H1 (cell line): ENCODE measurements at regions not wholly inside any gene's neighbourhood (a gene's known extent, or its start where the extent isn't known, plus 50 kb on each side); places are given as distances from the start of the nearest gene placed in this dataset.

Experiments
- ATF2 ChIP-seq: IDR thresholded peaks from 2 replicates; pipeline ENCODE4 v1.6.1; 2012; ENCODE audit warnings: low read length, inconsistent platforms
- CTBP2 ChIP-seq: IDR thresholded peaks from 2 replicates; pipeline ENCODE4 v1.7.0; 2011; ENCODE audit warnings: borderline replicate concordance, mild to moderate bottlenecking, moderate library complexity, mixed read lengths, low read length; ENCODE audit not compliant: insufficient read depth, insufficient read length
- KDM4A ChIP-seq: IDR thresholded peaks from one replicate; pipeline ENCODE4 v1.7.1; 2012; ENCODE audit warnings: low read depth, mild to moderate bottlenecking, moderate library complexity, low read length, inconsistent platforms; ENCODE audit not compliant: severe bottlenecking
- PHF8 ChIP-seq: fragments of 200-600 bp; sonication (generic); conservative IDR thresholded peaks from 2 replicates; pipeline ENCODE4 v1.7.1; 2012; ENCODE audit warnings: low read depth, mild to moderate bottlenecking, inconsistent platforms, low read length, moderate library complexity
- RFX5 ChIP-seq: IDR thresholded peaks from 2 replicates; pipeline ENCODE4 v1.6.1; 2011; ENCODE audit warnings: low read depth, low read length, improper control_type of control experiment, borderline replicate concordance
- TF ChIP-seq, protein P1 (sequence below): IDR thresholded peaks from 2 replicates; pipeline ENCODE4 v1.6.1; 2011; ENCODE audit warnings: low read length, improper control_type of control experiment

GRCh38 chr9:23887781-23888180, 61.7 kb upstream of the ELAVL2 start (continued):
- TF ChIP-seq, protein P1, sequence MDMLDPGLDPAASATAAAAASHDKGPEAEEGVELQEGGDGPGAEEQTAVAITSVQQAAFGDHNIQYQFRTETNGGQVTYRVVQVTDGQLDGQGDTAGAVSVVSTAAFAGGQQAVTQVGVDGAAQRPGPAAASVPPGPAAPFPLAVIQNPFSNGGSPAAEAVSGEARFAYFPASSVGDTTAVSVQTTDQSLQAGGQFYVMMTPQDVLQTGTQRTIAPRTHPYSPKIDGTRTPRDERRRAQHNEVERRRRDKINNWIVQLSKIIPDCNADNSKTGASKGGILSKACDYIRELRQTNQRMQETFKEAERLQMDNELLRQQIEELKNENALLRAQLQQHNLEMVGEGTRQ = no peak
- TF ChIP-seq KDM4A = no peak
- no peak for TF ChIP-seq ATF2
- no peak for TF ChIP-seq RFX5
- no peak for TF ChIP-seq CTBP2
- no peak for TF ChIP-seq PHF8
- TF ChIP-seq, all 59 proteins: peak for 0
